GM06990 (cell line): ENCODE measurements at regions not wholly inside any gene's neighbourhood (a gene's known extent, or its start where the extent isn't known, plus 50 kb on each side); places are given as distances from the start of the nearest gene placed in this dataset.

Experiments
- DNase-seq: peaks from one replicate; pipeline ENCODE4 v3.0.0-alpha.2; 2011; ENCODE audit not compliant: insufficient read length; ENCODE audit errors: extremely low read depth
- H3K27me3 ChIP-seq: replicated peaks from 2 replicates; pipeline ENCODE4 v1.6.0; 2011; ENCODE audit warnings: low read length; ENCODE audit not compliant: control insufficient read depth, insufficient read depth
- H3K36me3 ChIP-seq: 2 replicates; pipeline ENCODE4 v1.5.1; 2011; ENCODE audit warnings: low read length; ENCODE audit not compliant: control insufficient read depth, insufficient read depth
- H3K4me3 ChIP-seq: replicated peaks from 2 replicates; pipeline ENCODE4 v1.5.1; 2011; ENCODE audit warnings: low read depth, mild to moderate bottlenecking, control low read depth, low read length
- CTCF ChIP-seq: IDR thresholded peaks from 2 replicates; pipeline ENCODE4 v1.5.1; 2011; ENCODE audit warnings: low read length, control low read depth, mild to moderate bottlenecking, inconsistent platforms; ENCODE audit not compliant: insufficient read depth, poor library complexity, severe bottlenecking

- TF ChIP-seq CTCF, result no peak
- DNase-seq, result no peak
- H3K4me3 ChIP-seq, result no peak overlapping the region
- H3K36me3 ChIP-seq, result no peaks in the 10 kb centered on the region
- no peaks in the 10 kb centered on the region for H3K27me3 ChIP-seq
Observed at GRCh38 chr16:48086422-48086821, 69.4 kb downstream of the ABCC12 start.

- Histone ChIP-seq H3K36me3 (no peaks in the 10 kb centered on the region), H3K4me3 (no peak overlapping the region), H3K27me3 (no peaks in the 10 kb centered on the region)
- DNase-seq, result no peak
- TF ChIP-seq CTCF, result no peak
Observed at GRCh38 chr16:48085729-48086128, 70.1 kb downstream of the ABCC12 start.

GRCh38 chr16:48084826-48085225, 71.0 kb downstream of the ABCC12 start:
- DNase-seq, result no peak
- no peak for TF ChIP-seq CTCF
- Histone ChIP-seq H3K4me3 (no peak overlapping the region), H3K27me3 (no peaks in the 10 kb centered on the region), H3K36me3 (no peaks in the 10 kb centered on the region)

- no peak for TF ChIP-seq CTCF
- no peaks in the 10 kb centered on the region for H3K36me3 ChIP-seq
- DNase-seq, result no peak
- H3K27me3 ChIP-seq, result no peaks in the 10 kb centered on the region
- H3K4me3 ChIP-seq, result no peak overlapping the region
Observed at GRCh38 chr16:48082516-48082915, 73.3 kb downstream of the ABCC12 start.

- no peak overlapping the region for H3K4me3 ChIP-seq
- H3K27me3 ChIP-seq, result no peaks in the 10 kb centered on the region
- DNase-seq, result no peak
- no peaks in the 10 kb centered on the region for H3K36me3 ChIP-seq
- no peak for TF ChIP-seq CTCF
Observed at GRCh38 chr16:48081656-48082055, 74.1 kb downstream of the ABCC12 start.

- Histone ChIP-seq H3K27me3 (no peaks in the 10 kb centered on the region; the same call in 1 of the 2 replicates), H3K4me3 (no peak overlapping the region), H3K36me3 (no peaks in the 10 kb centered on the region)
- no peak for TF ChIP-seq CTCF
- DNase-seq, result no peak
Observed at GRCh38 chr16:48076455-48077012, 79.3 kb downstream of the ABCC12 start.
